ENCODE measurements at regions not wholly inside any gene's neighbourhood (a gene's known extent, or its start where the extent isn't known, plus 50 kb on each side); places are given as distances from the start of the nearest gene placed in this dataset.
A peak's percentile ranks its signal among the peaks of the same experiment; 100 is the strongest.

GRCh38 chr3:27826448-27826847 is 104.3 kb upstream of the EOMES start:
- H3K4me3 Mint-ChIP-seq = no peak overlapping the region
- H3K36me3 Mint-ChIP-seq = peaks cover 0 to 4% (median 0%) of the 10 kb centered on the region in 3 donors
- no peak for DNase-seq
- H3K9me3 Mint-ChIP-seq = no peaks in the 10 kb centered on the region
- H3K27ac Mint-ChIP-seq = no peak overlapping the region
- H3K27me3 Mint-ChIP-seq (ENCODE audit: low read depth in 3 of 3) = peaks cover 0 to 11% (median 0%) of the 10 kb centered on the region in 3 donors
- peaks cover 23 to 32% of the 10 kb centered on the region in 2 donors for H3K4me1 Mint-ChIP-seq

GRCh38 chr3:27827041-27827440 is 104.9 kb upstream of the EOMES start:
- Mint-ChIP-seq H3K4me1 (peaks cover 23 to 32% of the 10 kb centered on the region in 2 donors), H3K27me3 (ENCODE audit: low read depth in 3 of 3) (peaks cover 0 to 11% (median 0%) of the 10 kb centered on the region in 3 donors), H3K36me3 (peaks cover under 1 to 4% (median 2%) of the 10 kb centered on the region in 3 donors), H3K27ac (no peak overlapping the region), H3K9me3 (peaks cover 0 to under 1% (median 0%) of the 10 kb centered on the region in 6 donors), H3K4me3 (no peak overlapping the region)
- no peak for DNase-seq

GRCh38 chr3:27840807-27841594 is 118.9 kb upstream of the EOMES start:
- Mint-ChIP-seq H3K4me3 (peak overlapping the region in 4 of 5 donors; percentile 23 to 69 (median 34)), H3K27ac (peak overlapping the region in 2 of 6 donors; percentile 16 to 34), H3K27me3 (ENCODE audit: low read depth in 3 of 3) (peaks cover 3 to 13% (median 7%) of the 10 kb centered on the region in 3 donors)

GRCh38 chr3:27844052-27844675 is 122.0 kb upstream of the EOMES start:
- Mint-ChIP-seq H3K36me3 (peaks cover 0 to 3% (median 0%) of the 10 kb centered on the region in 3 donors), H3K9me3 (peaks cover 0 to 4% (median 0%) of the 10 kb centered on the region in 6 donors), H3K4me3 (no peak overlapping the region), H3K4me1 (peaks cover 42 to 50% of the 10 kb centered on the region in 2 donors), H3K27ac (no peak overlapping the region), H3K27me3 (ENCODE audit: low read depth in 3 of 3) (peaks cover 3 to 17% (median 11%) of the 10 kb centered on the region in 3 donors)
- no peak for DNase-seq

More at GRCh38 chr3:27840807-27841594, 118.9 kb upstream of the EOMES start:
- DNase-seq = peak; percentile 55 to 62 (median 61)
- H3K9me3 Mint-ChIP-seq = no peaks in the 10 kb centered on the region
- peaks cover 34 to 38% of the 10 kb centered on the region in 2 donors for H3K4me1 Mint-ChIP-seq
- H3K36me3 Mint-ChIP-seq = no peaks in the 10 kb centered on the region

- Mint-ChIP-seq H3K27ac (no peak overlapping the region), H3K4me3 (no peak overlapping the region), H3K27me3 (ENCODE audit: low read depth in 3 of 3) (peaks cover 5 to 23% (median 13%) of the 10 kb centered on the region in 3 donors), H3K9me3 (peaks cover 0 to 11% (median 4%) of the 10 kb centered on the region in 6 donors), H3K4me1 (peaks cover 21 to 29% of the 10 kb centered on the region in 2 donors), H3K36me3 (peaks cover 0 to 10% (median 10%) of the 10 kb centered on the region in 3 donors)
- DNase-seq = no peak
Observed at GRCh38 chr3:27847697-27848096, 125.6 kb upstream of the EOMES start.

GRCh38 chr3:27848826-27849225 is 126.7 kb upstream of the EOMES start:
- H3K4me1 Mint-ChIP-seq = peaks cover 13 to 20% of the 10 kb centered on the region in 2 donors
- H3K27me3 Mint-ChIP-seq (ENCODE audit: low read depth in 3 of 3) = peaks cover 5 to 15% (median 13%) of the 10 kb centered on the region in 3 donors
- H3K27ac Mint-ChIP-seq = no peak overlapping the region
- DNase-seq = peak in 1 of 3 donors; percentile 29
- peak overlapping the region in 4 of 5 donors; percentile 5 to 45 (median 24) for H3K4me3 Mint-ChIP-seq
- peaks cover 0 to 11% (median 7%) of the 10 kb centered on the region in 6 donors for H3K9me3 Mint-ChIP-seq
- peaks cover 7 to 15% (median 10%) of the 10 kb centered on the region in 3 donors for H3K36me3 Mint-ChIP-seq

GRCh38 chr3:27859821-27860220 is 137.7 kb upstream of the EOMES start:
- peaks cover 0 to 18% (median 0%) of the 10 kb centered on the region in 3 donors for H3K27me3 Mint-ChIP-seq (ENCODE audit: low read depth in 3 of 3)
- peaks cover 0 to 4% (median 0%) of the 10 kb centered on the region in 3 donors for H3K36me3 Mint-ChIP-seq
- H3K27ac Mint-ChIP-seq = no peak overlapping the region
- peaks cover 39 to 58% of the 10 kb centered on the region in 2 donors for H3K4me1 Mint-ChIP-seq
- no peak for DNase-seq
- peaks cover 0 to 4% (median 0%) of the 10 kb centered on the region in 6 donors for H3K9me3 Mint-ChIP-seq
- H3K4me3 Mint-ChIP-seq = no peak overlapping the region

GRCh38 chr3:27861046-27862036 is 139.2 kb upstream of the EOMES start:
- Mint-ChIP-seq H3K27ac (peak overlapping the region; percentile 55 to 85 (median 80)), H3K4me1 (peaks cover 39 to 58% of the 10 kb centered on the region in 2 donors), H3K27me3 (ENCODE audit: low read depth in 3 of 3) (peaks cover 0 to 18% (median 3%) of the 10 kb centered on the region in 3 donors), H3K36me3 (peaks cover 0 to 4% (median 0%) of the 10 kb centered on the region in 3 donors), H3K9me3 (peaks cover 0 to 4% (median 0%) of the 10 kb centered on the region in 6 donors), H3K4me3 (peak overlapping the region; percentile 31 to 76 (median 63))
- DNase-seq = peak; percentile 72 to 80 (median 79)

- Mint-ChIP-seq H3K4me1 (peaks cover 21 to 27% of the 10 kb centered on the region in 2 donors), H3K9me3 (peaks cover 8 to 26% (median 16%) of the 10 kb centered on the region in 6 donors), H3K4me3 (no peak overlapping the region), H3K36me3 (peaks cover 9 to 14% (median 9%) of the 10 kb centered on the region in 3 donors), H3K27me3 (ENCODE audit: low read depth in 3 of 3) (peaks cover 3 to 12% (median 6%) of the 10 kb centered on the region in 3 donors), H3K27ac (no peak overlapping the region)
- no peak for DNase-seq
Observed at GRCh38 chr3:27865731-27866130, 143.6 kb upstream of the EOMES start.

GRCh38 chr3:27869152-27869551 is 147.0 kb upstream of the EOMES start:
- Mint-ChIP-seq H3K9me3 (peaks cover 8 to 26% (median 16%) of the 10 kb centered on the region in 6 donors), H3K4me3 (no peak overlapping the region), H3K36me3 (peaks cover 9 to 20% (median 9%) of the 10 kb centered on the region in 3 donors), H3K27ac (no peak overlapping the region), H3K27me3 (ENCODE audit: low read depth in 3 of 3) (peaks cover 3 to 8% (median 6%) of the 10 kb centered on the region in 3 donors), H3K4me1 (no peaks in the 10 kb centered on the region)
- no peak for DNase-seq

- no peaks in the 10 kb centered on the region for H3K9me3 Mint-ChIP-seq
- H3K36me3 Mint-ChIP-seq = peaks cover 0 to 6% (median 0%) of the 10 kb centered on the region in 3 donors
- H3K27ac Mint-ChIP-seq = peak overlapping the region in 1 of 6 donors; percentile 0
- H3K4me1 Mint-ChIP-seq = peaks cover 26 to 52% of the 10 kb centered on the region in 2 donors
- DNase-seq = peak in 1 of 3 donors; percentile 26
- H3K27me3 Mint-ChIP-seq (ENCODE audit: low read depth in 3 of 3) = peaks cover 0 to 5% (median 2%) of the 10 kb centered on the region in 3 donors
- peak overlapping the region in 3 of 5 donors; percentile 0 to 24 (median 0) for H3K4me3 Mint-ChIP-seq
Observed at GRCh38 chr3:27877061-27878013, 155.2 kb upstream of the EOMES start.

- Mint-ChIP-seq H3K27ac (peak overlapping the region in 1 of 6 donors; percentile 0), H3K4me1 (peaks cover 26 to 58% of the 10 kb centered on the region in 2 donors)
Observed at GRCh38 chr3:27878014-27878383, 155.9 kb upstream of the EOMES start.

More at GRCh38 chr3:27878014-27878383, 155.9 kb upstream of the EOMES start:
- Mint-ChIP-seq H3K27me3 (ENCODE audit: low read depth in 3 of 3) (peaks cover 0 to 5% (median 2%) of the 10 kb centered on the region in 3 donors), H3K4me3 (peak overlapping the region in 3 of 5 donors; percentile 0 to 24 (median 0)), H3K36me3 (peaks cover 0 to 1% (median 0%) of the 10 kb centered on the region in 3 donors), H3K9me3 (no peaks in the 10 kb centered on the region)
- DNase-seq = no peak

Data from immature natural killer cell (primary cell).